Endometrium (tissue), 2 donors: ENCODE measurements at regions not wholly inside any gene's neighbourhood (a gene's known extent, or its start where the extent isn't known, plus 50 kb on each side); places are given as distances from the start of the nearest gene placed in this dataset.
A peak's percentile ranks its signal among the peaks of the same experiment; 100 is the strongest.

Experiments
- FAIRE-seq: peaks from 2 replicates; lab custom pipeline; 2012; peaks lifted over from hg19 to GRCh38; lab: Jason Lieb, UNC
- donor health status: control.
- donor health status: control.

- no peak for FAIRE-seq
These were observed 569.6 kb upstream of the CXADR start for GRCh38 chr21:16943231-16943630.

DNA sequence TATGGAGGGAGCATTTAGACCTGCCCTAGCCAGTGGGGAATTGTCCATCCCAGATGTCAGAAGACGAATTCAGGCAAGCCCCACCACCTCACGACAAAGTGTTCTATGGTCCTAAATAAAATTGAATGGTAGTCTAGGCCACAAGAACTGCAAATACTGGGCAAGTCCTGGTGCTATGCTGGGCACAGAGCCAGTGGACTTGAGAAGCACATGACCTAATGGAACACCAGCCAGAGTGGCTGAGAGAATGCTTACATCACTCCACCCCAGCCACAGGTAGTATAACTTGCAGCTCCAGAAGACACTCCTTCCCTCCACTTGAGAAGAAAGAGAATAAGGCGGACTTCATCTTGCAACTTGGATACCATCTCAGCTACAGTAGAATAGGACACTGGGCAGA, 567.3 kb upstream of the CXADR start:
- FAIRE-seq, result no peak

- no peak for FAIRE-seq
These were observed 556.0 kb upstream of the CXADR start for GRCh38 chr21:16956824-16957223.

DNA sequence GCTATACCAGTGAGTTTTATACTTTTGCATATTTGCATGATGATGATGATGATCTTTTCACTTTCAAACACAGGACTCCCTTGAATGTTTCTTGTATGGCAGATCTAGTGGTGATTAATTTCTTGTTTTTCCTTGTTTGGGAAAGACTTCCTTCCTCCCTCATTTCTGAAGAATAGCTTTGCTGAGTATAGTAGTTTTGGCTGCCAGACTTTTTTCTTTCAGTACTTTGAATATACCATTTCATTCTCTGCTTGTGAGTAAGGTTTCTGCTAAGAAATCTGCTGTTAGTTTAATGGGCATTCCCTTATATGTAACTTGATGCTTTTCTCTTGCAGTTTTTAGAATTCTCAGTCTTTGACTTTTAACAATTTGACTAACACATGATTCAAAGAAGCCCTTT, 547.4 kb upstream of the CXADR start:
- FAIRE-seq, result no peak

GRCh38 chr21:16968436-16968835, 544.4 kb upstream of the CXADR start:
- no peak for FAIRE-seq

DNA sequence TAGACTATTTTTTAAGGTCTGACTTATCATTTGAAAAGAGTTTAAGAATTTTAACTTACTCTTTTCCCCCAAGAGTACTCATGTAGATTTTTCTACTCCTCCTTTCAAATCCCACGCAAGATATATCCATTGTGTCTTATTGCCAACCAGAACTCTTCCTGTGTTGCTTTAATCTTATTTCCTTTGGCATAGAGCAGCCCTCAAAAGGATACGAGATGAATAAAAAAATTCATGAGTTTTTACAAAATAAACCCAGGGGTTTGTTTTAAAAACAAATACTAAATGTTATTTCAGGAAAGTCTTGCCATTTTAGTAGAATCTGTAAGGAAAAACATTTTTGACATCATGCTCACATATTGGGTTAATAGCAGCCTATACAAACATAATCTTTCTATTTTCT, 543.2 kb upstream of the CXADR start:
- no peak for FAIRE-seq

- no peak for FAIRE-seq
These were observed 538.8 kb upstream of the CXADR start for GRCh38 chr21:16974060-16974459.

DNA sequence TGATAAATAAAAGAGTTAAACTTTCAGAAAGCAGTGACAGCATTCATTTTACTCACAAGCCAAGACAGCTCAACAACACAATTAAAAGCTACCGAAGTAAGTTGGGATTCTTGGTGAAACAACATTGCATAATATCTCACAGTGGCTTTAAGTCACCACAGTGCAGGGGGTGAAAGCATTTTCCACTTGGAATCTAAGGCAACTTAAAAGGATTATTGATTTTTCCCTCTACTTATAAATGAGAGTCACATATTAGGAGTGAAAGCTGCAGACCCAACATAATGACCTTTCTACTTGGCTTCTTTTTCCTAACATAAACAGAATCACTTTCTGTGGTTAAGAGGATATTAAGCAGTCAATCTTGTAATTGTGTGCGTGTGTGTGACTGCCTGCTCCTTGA, 536.6 kb upstream of the CXADR start:
- no peak for FAIRE-seq

DNA sequence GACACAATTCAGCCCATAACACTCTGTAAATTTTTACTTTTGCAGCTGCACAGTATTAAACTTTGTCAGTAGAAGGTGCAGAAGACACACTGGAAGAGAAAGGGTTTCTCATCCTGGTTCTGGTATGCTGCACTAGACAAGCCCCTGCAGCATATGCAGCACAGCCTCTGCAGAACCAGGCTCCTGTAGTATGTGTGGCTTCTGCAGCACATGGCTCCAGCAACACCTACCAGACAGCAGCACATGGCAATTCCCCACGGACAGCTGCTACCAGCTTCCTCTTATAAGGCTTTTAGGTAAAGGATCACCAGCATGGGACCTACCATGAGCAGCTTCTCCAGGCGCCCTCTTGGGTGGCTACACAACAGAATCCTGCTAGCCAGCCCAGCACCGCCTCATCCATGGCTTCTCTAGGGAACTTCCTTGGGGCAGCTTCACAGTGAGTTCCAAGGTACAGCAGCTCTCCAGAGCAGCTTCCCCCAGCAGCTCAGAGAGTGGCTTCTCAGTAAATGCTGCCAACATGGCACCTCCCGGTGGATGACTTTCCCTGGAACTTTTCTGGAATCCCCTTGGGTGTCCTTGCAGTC, 534.4 kb upstream of the CXADR start:
- FAIRE-seq, result no peak

DNA sequence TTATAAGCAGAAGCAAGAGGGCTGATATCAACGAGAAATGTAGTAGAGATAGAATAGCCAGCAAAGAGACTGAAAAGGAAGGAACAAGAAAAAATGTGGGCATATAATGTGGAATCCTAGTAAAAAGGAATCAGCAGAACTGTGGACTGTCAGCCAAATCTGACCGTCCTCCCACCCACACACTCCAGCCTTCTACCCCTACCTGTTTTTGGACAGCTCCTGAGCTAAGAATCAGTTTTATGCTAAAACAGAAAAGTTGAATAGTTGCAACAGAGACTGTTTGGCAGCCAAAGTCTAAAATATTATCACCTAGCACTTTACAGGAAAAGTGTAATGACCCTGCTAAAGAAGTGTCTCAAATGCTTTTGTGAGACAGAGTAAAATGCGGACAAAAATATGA, 533.3 kb upstream of the CXADR start:
- FAIRE-seq, result no peak

DNA sequence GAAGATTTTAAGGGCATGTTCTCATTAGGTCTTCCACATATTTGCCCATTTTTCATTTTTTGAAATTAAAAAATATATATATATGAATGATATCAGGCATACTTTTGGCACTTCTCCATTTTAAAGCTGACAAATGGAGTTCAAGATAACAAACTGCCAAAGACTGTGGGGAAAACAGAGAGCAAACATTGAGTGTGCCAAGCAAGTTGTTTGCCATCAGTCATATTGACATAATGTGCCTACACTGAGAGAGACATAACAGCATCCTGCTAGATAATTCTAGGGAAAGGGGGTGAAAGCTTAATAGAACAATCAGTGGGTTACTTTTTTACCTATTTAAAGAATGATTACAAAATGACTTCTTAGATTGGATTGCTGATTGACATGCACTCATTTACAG, 529.4 kb upstream of the CXADR start:
- no peak for FAIRE-seq

DNA sequence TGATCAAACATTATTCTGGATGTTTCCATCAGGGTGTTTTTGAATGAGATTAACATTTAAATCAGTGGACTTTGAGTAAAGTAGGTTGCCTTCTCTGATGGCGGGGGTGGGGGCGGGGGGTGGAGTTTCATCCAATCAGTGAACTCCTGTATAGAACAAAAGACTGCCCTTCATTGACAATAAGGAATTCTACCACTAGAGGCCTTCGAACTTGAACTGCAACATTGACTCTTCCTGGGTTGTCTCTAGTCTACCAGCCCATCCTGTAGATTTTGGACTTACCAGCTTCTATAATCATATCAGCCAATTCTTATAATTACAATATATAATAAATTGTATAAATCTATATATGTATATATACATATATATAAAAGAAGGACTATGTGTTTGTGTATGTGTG, 520.4 kb upstream of the CXADR start:
- FAIRE-seq, result no peak

GRCh38 chr21:16993416-16994038, 519.3 kb upstream of the CXADR start:
- FAIRE-seq, result no peak

GRCh38 chr21:17002594-17003257, 510.1 kb upstream of the CXADR start:
- FAIRE-seq, result no peak

DNA sequence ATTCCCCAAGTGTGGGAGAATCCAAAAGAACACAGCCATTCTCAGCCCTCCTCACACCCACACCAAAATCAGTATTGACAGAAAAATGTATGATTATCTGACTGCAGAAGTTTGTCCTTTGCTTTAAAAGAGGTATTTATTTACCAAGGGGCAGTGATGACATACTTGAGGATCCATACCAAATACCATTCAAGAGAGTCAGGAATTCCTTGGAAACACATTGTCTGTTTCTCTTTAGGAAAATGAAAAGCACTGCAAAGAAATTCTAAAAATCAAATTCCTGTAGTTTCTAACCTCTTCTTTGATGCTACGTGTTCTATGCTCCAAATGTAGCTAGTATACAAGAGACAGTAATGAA, 509.6 kb upstream of the CXADR start:
- FAIRE-seq, result no peak

- peak; percentile 76 for FAIRE-seq
These were observed 509.0 kb upstream of the CXADR start for GRCh38 chr21:17003763-17004373.

- no peak for FAIRE-seq
These were observed 480.6 kb upstream of the CXADR start for GRCh38 chr21:17032141-17032655.

DNA sequence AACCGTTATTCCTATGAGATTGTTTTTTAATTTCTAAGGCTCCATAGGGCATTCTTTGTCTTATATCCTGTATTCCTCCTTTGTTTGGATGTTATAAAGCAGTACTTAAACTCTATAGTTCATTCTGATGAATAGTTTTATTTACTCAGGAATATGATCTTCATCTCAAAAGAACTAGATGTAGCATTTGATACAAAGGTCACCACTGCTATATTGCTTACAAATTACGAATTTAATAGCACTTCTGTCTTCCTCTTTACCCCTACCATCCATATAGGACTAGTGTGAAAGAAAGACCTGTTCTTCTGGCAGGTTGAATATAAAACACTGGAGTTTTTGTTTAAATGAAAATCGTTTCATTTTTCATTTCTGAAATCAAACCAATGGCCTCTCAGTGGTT, 468.1 kb upstream of the CXADR start:
- FAIRE-seq, result no peak

GRCh38 chr21:17045214-17045853, 467.5 kb upstream of the CXADR start:
- FAIRE-seq, result peak; percentile 21

DNA sequence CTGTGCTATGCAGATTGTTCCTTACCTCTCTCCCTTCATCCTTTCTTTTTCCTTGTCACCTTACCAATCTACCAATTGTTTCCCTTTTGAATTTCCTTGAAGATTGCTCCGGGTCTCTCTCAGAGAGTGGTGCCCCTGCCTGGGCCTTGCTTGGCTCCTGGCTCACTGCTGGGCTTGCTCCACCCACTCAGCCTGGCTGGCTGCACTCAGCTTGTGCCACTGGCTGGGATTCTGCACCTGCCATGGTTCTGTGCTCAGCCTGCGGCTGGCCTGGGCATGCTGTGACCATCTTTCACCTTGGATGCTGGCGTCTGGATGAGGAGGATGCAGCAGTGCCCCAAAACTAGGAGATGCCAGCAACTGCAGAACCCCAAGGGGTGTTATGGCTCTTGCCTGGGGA, 463.9 kb upstream of the CXADR start:
- FAIRE-seq, result no peak

DNA sequence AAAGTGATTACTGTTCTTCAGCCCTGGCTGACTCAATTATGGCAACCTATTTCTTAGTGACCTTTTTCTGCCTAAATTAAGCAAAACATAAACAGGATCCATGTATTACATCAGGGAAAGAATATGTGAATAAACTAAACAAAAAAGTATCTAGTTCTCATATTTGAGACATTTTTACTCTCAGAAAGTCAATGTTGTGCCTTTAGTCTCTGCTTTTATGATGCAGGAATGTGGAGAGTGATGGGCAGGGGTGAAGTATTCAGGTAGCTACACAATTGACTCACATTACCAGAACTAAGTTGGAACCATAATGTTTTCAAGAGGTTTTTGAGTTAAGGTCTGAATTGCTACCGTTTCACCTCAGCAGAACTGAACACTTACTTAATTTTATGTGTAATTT, 462.7 kb upstream of the CXADR start:
- no peak for FAIRE-seq

DNA sequence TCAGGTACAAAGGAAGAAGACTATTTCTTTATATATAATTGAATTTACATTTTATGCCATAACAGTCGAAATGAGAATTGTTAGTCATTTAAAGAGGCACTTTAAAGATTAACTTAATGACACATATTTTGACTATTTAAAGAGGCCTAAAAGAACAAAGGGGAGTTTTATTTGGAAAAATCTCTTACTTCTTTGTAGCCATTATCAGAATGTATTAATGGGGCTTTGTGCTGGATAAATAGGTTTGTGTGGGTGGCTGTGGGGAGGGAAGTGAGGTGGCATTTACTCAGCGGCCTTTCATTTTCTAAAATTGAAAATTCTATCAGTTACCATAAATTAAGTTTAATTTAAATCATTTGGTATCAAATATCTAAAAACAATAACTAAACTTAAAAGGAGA, 462.2 kb upstream of the CXADR start:
- FAIRE-seq, result peak; percentile 43

DNA sequence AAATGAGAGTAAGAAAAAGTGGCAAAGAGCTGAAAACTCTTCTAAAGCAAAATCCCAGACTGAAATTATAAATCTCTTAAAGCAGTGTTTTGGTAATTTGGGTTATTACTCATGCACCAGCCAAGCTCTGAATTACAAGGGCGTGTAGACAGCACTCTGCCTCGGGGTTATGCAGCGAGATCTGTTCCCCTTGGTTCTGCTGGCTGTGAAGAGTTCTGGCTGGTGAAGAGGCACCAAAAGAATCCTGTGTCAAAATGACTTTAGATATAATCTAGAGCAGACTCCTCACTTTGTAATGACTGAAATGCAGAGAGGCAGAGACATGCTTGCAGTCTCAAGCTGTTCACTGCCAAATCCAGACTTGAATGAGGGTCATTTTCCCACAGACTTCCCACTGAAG, 461.8 kb upstream of the CXADR start:
- peak; percentile 18 for FAIRE-seq
